Esophagus (tissue), 2 donors: ENCODE measurements at regions not wholly inside any gene's neighbourhood (a gene's known extent, or its start where the extent isn't known, plus 50 kb on each side); places are given as distances from the start of the nearest gene placed in this dataset.
A peak's percentile ranks its signal among the peaks of the same experiment; 100 is the strongest.

Source experiments
- H3K27ac ChIP-seq, 2 donors: one replicate each; pipeline ENCODE4 v1.5.1; 2013; ENCODE audit warnings: low read depth in 2 of 2, mild to moderate bottlenecking in 2 of 2, inconsistent platforms in 1 of 2, low read length in 1 of 2, moderate library complexity in 1 of 2
- H3K27me3 ChIP-seq, 2 donors: one replicate each; pipeline ENCODE4 v1.6.1; 2013; ENCODE audit warnings: low read length in 2 of 2, control low read depth in 1 of 2, mild to moderate bottlenecking in 1 of 2; ENCODE audit not compliant: insufficient read depth in 2 of 2, control insufficient read depth in 1 of 2
- H3K36me3 ChIP-seq, 2 donors: one replicate each; pipeline ENCODE4 v1.6.1; 2013; ENCODE audit warnings: low read length in 1 of 2; ENCODE audit not compliant: control insufficient read depth in 2 of 2, insufficient read depth in 2 of 2
- H3K4me1 ChIP-seq, 2 donors: one replicate each; pipeline ENCODE4 v1.6.1; 2013; ENCODE audit warnings: low read length in 1 of 2; ENCODE audit not compliant: control insufficient read depth in 2 of 2, insufficient read depth in 2 of 2
- H3K4me3 ChIP-seq, 2 donors: one replicate each; pipeline ENCODE4 v1.5.1; 2013; ENCODE audit warnings: low read length in 2 of 2, mild to moderate bottlenecking in 2 of 2, low read depth in 1 of 2, moderate library complexity in 1 of 2
- H3K9me3 ChIP-seq, 2 donors: one replicate each; pipeline ENCODE4 v1.6.1; 2013; ENCODE audit warnings: mild to moderate bottlenecking in 2 of 2, low read depth in 1 of 2, low read length in 1 of 2, moderate library complexity in 1 of 2; ENCODE audit not compliant: control insufficient read depth in 2 of 2, insufficient read depth in 1 of 2
- WGBS, 2 donors: extraction: QIAGEN DNeasy Blood & Tissue Kit; methylation state at CpG; one replicate each; pipeline ENCODE4 v1.1.7; 2013; 5-methylcytosine and 5-hydroxymethylcytosine counted together
- donor health status: healthy with polysubstance abuse.
- donor health status: Bipolar disorder and iron deficiency.

DNA sequence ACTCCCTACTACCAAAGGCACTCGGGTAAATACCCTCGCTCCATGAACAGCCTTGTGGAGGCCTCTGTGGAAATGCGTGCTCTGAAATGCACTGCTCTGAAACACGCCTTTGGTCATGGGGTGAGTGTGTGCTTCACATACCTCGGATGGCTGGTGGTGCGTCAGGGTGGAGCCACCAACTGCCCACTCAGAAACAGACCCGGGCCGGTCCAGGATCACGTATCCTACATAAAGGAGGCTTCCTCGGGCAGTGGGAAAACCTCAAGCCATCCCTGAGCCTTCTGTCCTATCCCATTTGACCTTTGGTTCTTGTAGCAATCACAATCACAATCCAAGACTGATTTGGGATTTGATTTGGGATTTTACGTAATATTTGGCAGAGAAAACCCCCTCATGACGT, 53.5 kb upstream of the ZNF516 start:
- Histone ChIP-seq H3K4me1 (no peaks in the 10 kb centered on the region), H3K27me3 (no peaks in the 10 kb centered on the region), H3K27ac (no peak overlapping the region), H3K36me3 (no peaks in the 10 kb centered on the region), H3K4me3 (no peak overlapping the region), H3K9me3 (no peaks in the 10 kb centered on the region)
- 93 to 94% methylated on average over 12 of the region's 12 CpGs for WGBS, 2 donors

DNA sequence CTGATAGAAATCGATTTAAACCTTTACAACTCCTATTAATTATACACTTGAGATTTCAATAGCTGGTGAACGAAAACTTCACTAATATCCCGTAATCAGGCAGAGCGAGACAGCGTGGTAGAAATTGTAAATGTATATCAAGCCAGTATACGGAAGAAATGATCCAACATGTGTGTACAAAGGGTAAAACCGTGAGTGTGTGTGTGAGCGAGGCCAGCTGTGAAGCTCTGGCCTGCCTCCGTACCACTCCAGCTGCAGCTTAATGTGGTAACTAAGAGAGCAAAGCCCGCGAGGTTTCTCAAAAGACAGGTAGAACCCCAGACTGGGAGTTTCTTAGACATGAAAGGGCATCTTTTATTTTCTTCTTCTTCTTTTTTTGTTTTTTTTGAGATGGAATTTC, 52.3 kb upstream of the ZNF516 start:
- Histone ChIP-seq H3K27me3 (no peaks in the 10 kb centered on the region), H3K9me3 (no peaks in the 10 kb centered on the region)
- WGBS, 2 donors = 77 to 85% methylated on average over 11 of the region's 11 CpGs

DNA sequence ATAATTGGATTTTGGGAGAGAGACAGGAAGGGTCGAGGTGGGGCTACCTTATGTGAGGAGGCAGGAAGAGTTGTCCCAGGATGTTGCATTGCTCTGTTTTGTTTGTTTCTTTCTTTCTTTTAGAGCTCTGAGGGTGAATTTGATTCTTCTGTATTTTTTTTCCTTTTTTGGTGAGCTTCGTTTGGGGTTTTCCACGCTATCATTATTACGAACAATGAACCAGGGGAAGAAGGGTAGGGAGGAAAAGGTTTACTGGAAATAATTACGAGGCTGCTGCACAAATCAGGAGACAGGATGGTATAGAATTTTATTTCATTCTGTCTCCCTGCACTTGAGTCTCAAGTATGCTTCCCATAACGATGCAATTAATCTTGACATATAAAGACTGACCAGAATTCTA, 51.4 kb upstream of the ZNF516 start:
- Histone ChIP-seq H3K27me3 (no peaks in the 10 kb centered on the region), H3K4me3 (no peak overlapping the region), H3K27ac (no peak overlapping the region), H3K36me3 (no peaks in the 10 kb centered on the region), H3K4me1 (no peaks in the 10 kb centered on the region), H3K9me3 (no peaks in the 10 kb centered on the region)
- WGBS, 2 donors = 48% methylated on average over 6 of the region's 6 CpGs

More for the DNA sequence above, 52.3 kb upstream of the ZNF516 start:
- no peak overlapping the region for H3K27ac ChIP-seq
- no peaks in the 10 kb centered on the region for H3K4me1 ChIP-seq
- H3K36me3 ChIP-seq = no peaks in the 10 kb centered on the region
- H3K4me3 ChIP-seq = no peak overlapping the region

DNA sequence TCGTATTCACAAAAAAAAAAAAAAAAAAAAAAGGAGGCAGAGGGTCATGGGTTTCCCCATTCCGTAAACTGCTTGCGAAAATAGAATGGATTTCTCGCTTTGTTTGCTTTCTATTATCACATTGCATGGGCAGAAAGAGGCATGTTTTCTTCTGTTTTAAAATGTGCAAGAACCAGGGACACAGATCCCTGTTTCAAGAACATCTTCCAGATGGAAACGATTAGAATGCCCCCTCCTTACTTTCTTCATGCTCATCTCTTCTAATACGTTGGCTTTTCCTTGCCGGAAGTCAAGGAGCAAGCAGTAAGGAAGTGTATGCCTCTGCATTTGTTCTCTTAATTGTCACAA, 51.0 kb upstream of the ZNF516 start:
- WGBS, 2 donors = 32 to 38% methylated on average over 7 of the region's 7 CpGs
- H3K4me3 ChIP-seq = no peak overlapping the region
- H3K36me3 ChIP-seq = no peaks in the 10 kb centered on the region
- H3K27me3 ChIP-seq = no peaks in the 10 kb centered on the region
- no peak overlapping the region for H3K27ac ChIP-seq
- H3K4me1 ChIP-seq = no peaks in the 10 kb centered on the region
- H3K9me3 ChIP-seq = no peaks in the 10 kb centered on the region

DNA sequence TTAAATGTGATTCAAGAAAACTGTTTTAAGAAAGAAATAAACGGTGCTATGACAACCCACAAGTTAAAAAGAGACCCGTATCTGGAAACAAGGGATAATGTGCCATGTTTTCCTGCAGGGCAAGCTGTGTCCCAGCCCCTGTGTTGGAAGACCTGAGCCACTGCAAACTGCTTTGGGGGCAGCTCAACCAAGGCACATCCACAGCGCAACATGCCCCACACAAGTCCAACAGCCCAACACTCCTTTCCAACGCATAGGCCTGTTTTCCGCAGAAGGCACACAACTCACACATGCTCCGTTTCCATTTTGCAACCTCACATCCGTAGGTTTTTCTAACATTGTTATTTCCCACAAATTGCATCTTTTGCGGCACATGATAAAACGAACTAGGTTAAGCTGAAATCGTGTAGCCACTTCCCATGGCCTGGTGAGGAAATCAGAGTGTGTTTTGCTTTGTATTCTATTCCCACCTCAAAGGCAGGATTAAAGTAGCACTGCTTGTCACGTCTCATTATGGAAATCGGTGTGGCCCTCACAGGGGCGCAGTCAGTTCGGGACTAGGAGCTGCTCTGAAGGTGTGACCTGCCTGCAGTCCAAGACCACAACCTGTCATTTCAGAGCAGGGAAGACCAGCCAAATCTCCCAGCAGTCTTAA, 50.5 kb upstream of the ZNF516 start:
- no peaks in the 10 kb centered on the region for H3K27me3 ChIP-seq
- no peaks in the 10 kb centered on the region for H3K4me1 ChIP-seq
- 76 to 79% methylated on average over 14 of the region's 14 CpGs for WGBS, 2 donors
- H3K27ac ChIP-seq = peak overlapping the region in 1 of 2 donors; percentile 8
- H3K9me3 ChIP-seq = no peaks in the 10 kb centered on the region
- no peaks in the 10 kb centered on the region for H3K36me3 ChIP-seq
- H3K4me3 ChIP-seq = no peak overlapping the region

DNA sequence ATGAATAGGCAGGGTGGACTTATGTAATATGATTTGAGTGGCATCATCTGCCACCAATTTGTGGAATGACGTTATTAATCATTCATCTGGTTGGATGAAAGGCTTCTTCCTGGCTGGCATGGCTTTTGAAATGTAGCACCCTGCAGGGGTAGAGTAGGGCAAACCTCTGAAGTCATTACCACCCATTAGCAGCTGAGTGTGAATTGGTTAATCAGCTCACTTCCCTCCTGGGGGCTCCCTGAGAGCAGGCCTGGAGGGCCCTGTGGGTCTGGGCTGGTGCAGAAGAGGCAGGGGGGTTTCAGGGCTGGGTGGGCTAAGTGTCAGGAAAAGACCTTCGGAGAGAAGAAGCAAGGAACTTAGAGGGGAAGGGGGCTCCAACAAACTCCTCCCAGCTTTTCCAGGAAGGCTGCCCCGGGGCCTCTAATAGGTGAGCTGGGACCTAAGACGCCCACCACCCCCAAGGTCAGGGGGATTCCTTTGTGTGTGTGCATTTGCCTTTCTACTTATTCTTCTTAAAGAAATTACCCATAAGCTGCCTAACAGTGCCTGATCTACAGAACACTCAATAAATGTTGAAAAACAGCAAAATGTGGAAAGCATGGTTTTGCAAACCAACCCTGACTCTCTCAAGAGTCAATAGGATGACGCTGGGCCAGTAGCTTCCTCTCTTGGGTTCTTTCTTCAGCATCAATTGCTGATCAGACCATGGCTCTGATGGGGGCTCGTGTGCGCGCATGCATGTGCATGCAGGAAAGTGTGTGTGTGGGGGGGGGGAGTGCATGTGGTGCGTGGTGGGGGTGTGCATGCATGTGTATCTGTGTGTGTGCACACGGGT, 49.7 kb upstream of the ZNF516 start:
- Histone ChIP-seq H3K4me1 (no peaks in the 10 kb centered on the region), H3K27me3 (no peaks in the 10 kb centered on the region), H3K36me3 (no peaks in the 10 kb centered on the region), H3K9me3 (no peaks in the 10 kb centered on the region), H3K27ac (no peak overlapping the region), H3K4me3 (no peak overlapping the region)
- WGBS, 2 donors = 84 to 87% methylated on average over 10 of the region's 10 CpGs
